GM10248 (cell line): ENCODE measurements at regions not wholly inside any gene's neighbourhood (a gene's known extent, or its start where the extent isn't known, plus 50 kb on each side); places are given as distances from the start of the nearest gene placed in this dataset.

Experiments used
- CTCF ChIA-PET: fragments of 300-600 bp; sonication (Branson Sonifier 250); formaldehyde crosslinking; extraction: SDS; loops from one replicate; lab custom pipeline; 2021; ENCODE audit warnings: antibody characterized with exemption; lab: Yijun Ruan, JAX
- POLR2A ChIA-PET: fragments of 350-650 bp; sonication (Branson Sonifier 250); formaldehyde crosslinking; extraction: SDS; loops from one replicate; lab custom pipeline; 2020; ENCODE audit warnings: antibody characterized with exemption; lab: Yijun Ruan, JAX
- DNase-seq: peaks from one replicate; pipeline ENCODE4 v3.0.0; 2012; ENCODE audit errors: extremely low spot score
- TF ChIP-seq, protein P1 (sequence below): IDR thresholded peaks from 2 replicates; pipeline ENCODE4 v1.5.1; 2012; ENCODE audit warnings: mild to moderate bottlenecking, low read depth; ENCODE audit errors: extremely low read depth, missing control alignments, control extremely low read depth

DNA sequence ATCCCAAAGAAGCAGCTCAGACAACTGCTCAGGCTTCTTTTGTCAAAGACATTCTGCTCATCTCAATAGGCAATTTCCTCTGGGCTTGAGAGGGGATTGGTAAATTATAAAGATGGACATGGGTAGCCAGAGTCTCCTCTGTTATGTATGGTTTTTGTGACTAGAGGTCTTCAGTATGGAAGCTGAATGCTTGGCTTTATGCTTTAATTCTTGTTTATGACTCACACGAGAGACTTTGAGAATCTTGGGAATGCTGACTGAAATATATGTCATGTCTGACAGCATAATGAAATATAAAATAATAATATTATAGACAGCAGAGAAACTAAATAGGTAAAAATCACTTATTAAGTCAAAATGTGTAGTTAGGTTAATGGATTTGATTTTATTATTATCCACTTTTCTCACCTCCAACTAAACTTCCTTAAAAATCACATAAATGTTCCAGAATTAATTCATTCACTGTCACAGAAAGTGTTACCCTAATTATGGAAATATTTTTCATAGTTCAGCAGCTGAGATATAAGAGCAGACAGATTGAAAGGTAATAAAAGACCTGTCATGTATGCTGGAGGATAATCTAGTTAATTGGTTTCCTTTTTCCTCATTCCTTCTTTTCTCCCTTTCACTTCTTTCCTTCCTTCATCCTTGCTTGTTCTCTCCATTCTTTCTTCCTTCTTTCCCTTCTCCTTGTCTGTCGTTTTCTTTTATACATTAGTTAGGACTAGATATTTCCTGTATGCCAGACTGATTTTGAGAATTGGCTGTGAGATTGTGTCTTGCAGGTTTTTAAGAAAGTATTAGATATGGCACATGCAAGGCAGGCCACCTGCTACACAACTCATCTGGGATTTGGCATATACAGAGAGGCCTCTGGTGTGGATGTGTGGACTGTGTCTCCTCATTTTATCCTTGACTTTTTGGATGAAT is 1866.1 kb upstream of the NUDT12 start:
- CTCF ChIA-PET = no interaction called here
- no peak for DNase-seq

DNA sequence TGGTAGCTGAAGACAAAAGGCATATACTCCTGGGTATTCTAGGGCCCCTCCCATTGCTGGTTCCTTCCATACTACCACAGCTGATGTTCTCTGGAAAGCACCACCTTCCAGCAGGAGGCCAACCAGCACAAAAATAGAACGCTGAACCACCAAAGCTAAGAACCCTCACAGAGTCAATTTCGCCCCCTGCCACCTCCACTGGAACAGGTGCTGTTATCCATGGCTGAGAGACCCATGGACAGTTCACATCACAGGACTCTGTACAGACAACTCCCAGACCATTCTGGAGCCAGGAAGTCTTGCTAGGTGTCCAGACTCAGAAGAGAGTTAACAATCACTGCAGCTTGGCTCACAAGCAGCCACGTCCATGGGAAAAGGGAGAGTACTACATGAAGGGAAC is 1851.5 kb upstream of the NUDT12 start:
- CTCF ChIA-PET = no interaction called here
- POLR2A ChIA-PET = no interaction called here
- DNase-seq = no peak
- TF ChIP-seq, protein P1, sequence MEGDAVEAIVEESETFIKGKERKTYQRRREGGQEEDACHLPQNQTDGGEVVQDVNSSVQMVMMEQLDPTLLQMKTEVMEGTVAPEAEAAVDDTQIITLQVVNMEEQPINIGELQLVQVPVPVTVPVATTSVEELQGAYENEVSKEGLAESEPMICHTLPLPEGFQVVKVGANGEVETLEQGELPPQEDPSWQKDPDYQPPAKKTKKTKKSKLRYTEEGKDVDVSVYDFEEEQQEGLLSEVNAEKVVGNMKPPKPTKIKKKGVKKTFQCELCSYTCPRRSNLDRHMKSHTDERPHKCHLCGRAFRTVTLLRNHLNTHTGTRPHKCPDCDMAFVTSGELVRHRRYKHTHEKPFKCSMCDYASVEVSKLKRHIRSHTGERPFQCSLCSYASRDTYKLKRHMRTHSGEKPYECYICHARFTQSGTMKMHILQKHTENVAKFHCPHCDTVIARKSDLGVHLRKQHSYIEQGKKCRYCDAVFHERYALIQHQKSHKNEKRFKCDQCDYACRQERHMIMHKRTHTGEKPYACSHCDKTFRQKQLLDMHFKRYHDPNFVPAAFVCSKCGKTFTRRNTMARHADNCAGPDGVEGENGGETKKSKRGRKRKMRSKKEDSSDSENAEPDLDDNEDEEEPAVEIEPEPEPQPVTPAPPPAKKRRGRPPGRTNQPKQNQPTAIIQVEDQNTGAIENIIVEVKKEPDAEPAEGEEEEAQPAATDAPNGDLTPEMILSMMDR = no peak

More for the DNA sequence above, 1866.1 kb upstream of the NUDT12 start:
- TF ChIP-seq, protein P1 = no peak
- POLR2A ChIA-PET = no interaction called here

DNA sequence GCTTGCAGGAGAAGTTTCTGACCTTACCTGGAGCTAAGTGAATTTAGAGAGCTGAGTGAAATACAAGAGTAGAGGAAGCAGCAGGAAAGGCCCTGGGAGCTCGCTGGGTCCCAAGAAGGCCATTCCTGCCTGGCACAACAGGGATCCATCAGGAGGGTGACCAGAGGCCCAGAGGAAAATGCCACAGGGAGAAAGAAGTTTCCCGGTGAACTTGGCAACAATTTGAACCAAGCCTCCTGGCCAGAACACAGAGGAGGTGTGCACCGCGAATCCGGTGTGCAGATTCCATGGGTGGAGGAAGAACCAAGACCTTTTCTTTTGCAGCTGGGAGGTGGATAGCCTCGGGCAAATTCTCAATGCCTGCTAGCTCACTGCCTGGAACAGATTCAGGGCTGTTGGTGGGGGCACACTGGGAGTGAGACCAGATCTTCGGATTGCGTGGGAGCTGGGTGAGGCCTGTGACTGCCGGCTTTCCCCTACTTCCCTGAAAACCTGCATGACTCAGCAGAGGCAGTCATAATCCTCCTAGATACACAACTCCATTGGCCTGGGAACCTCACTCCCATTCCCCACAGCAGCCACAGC is 1850.9 kb upstream of the NUDT12 start:
- CTCF ChIA-PET = no interaction called here
- TF ChIP-seq, protein P1 = no peak
- POLR2A ChIA-PET = no interaction called here
- no peak for DNase-seq

DNA sequence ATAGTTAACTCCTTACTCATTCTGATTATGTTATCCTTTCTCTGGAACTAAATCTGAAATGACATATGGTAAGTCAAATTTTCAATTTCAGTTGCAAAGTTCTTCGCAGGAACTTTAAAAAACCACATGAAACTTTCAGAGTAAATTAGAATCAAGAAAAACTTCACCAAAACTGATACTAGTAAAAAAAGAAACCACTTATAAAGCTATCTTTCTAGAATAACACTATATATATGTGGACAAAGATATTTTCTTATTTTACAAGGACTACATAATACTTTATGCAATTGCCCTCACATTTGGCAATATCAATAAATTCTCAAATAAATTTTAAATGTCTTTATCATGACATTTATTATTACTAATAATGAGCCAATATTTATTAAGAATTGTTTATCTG is 1847.1 kb upstream of the NUDT12 start:
- no peak for DNase-seq
- ChIA-PET CTCF (no interaction called here), POLR2A (interaction anchor here (0.7 kb wide), 1 partner anchor 25 kb away, joined by 3 read pairs; no protein-coding TSS in a partner anchor)
- TF ChIP-seq, protein P1 = no peak

DNA sequence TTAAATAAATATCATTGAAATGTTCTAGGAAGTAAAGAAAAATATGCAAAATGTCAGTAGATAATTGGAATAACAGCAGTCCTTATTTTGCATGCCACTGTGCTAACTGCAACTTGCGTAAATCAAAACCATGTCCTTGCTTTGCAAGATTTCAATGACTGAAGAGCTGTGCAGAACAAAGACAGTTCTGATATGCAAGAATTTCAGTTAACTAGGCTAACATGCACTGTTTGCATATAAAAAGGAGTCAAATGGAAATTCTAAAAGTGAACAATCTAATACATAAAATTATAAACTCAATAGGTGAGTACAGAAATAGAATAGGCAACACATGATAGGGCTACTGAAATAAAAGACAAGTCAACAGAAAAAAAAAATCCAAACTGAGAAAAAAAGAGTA is 1844.6 kb upstream of the NUDT12 start:
- TF ChIP-seq, protein P1 = no peak
- ChIA-PET POLR2A (no interaction called here), CTCF (no interaction called here)
- no peak for DNase-seq

DNA sequence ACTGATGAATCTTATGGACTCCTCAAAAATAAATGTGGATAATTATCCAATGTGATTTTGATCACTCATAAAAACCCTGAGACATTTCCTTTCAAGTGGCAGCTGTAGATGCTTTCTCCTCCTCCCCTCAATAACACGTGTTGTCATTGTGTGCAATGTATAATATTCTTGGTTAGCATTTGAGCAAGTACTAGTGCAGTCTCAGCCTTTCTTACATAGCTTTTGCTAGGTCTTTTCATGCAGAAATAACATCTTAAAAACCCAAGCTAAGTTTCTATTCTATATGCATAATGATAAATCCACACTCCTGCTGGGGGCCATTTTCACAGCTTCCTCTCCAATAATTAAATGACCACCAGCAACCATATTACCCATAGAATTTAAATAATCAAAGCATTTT is 1835.2 kb upstream of the NUDT12 start:
- no peak for DNase-seq
- ChIA-PET CTCF (no interaction called here), POLR2A (no interaction called here)
- TF ChIP-seq, protein P1 = no peak
